ENCODE measurements at regions not wholly inside any gene's neighbourhood (a gene's known extent, or its start where the extent isn't known, plus 50 kb on each side); places are given as distances from the start of the nearest gene placed in this dataset.

- Mint-ChIP-seq H3K4me1 (ENCODE audit: low read depth, unreplicated experiment) (no peaks in the 10 kb centered on the region), H3K27ac (ENCODE audit: unreplicated experiment) (no peak overlapping the region), H3K4me3 (ENCODE audit: low read depth, unreplicated experiment) (no peak overlapping the region), H3K27me3 (ENCODE audit: unreplicated experiment) (no peaks in the 10 kb centered on the region), H3K36me3 (ENCODE audit: insufficient read depth, unreplicated experiment) (no peaks in the 10 kb centered on the region), H3K9me3 (ENCODE audit: low read depth, unreplicated experiment) (peaks cover 8% of the 10 kb centered on the region)
- CTCF ChIA-PET = no interaction called here
- TF ChIP-seq, protein P1, sequence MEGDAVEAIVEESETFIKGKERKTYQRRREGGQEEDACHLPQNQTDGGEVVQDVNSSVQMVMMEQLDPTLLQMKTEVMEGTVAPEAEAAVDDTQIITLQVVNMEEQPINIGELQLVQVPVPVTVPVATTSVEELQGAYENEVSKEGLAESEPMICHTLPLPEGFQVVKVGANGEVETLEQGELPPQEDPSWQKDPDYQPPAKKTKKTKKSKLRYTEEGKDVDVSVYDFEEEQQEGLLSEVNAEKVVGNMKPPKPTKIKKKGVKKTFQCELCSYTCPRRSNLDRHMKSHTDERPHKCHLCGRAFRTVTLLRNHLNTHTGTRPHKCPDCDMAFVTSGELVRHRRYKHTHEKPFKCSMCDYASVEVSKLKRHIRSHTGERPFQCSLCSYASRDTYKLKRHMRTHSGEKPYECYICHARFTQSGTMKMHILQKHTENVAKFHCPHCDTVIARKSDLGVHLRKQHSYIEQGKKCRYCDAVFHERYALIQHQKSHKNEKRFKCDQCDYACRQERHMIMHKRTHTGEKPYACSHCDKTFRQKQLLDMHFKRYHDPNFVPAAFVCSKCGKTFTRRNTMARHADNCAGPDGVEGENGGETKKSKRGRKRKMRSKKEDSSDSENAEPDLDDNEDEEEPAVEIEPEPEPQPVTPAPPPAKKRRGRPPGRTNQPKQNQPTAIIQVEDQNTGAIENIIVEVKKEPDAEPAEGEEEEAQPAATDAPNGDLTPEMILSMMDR (IDR thresholded peaks at IDR 0.05; ENCODE audit: unreplicated experiment) = no peak
- intact Hi-C loops (cut with micrococcal nuclease; ENCODE audit: unreplicated experiment) = no loop called here
- DNase-seq = no peak
- BruUV-seq (replicated peaks) = no TSS peak
Measured at GRCh38 chr21:22235866-22236590, 1237.8 kb downstream of the NCAM2 start.

DNA sequence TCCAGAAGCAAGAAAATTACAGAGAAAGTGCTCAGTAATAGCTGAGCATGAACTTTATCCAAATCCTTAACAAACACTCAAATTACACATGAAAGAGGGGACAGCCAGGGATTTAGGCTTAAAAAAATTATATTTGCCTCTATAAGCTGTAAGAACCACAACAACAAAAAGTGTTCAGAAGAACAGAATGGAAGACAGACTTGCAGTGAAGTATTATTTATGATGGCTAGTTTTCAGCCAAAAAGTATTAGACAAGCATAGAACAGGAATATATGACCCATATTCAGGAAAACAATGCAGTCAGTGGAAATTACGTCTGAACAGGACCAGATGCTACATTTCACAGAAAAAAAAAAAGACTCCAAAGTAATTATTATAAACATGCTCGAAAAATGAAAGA is 1246.3 kb downstream of the NCAM2 start:
- CTCF ChIA-PET = no interaction called here
- Mint-ChIP-seq H3K4me3 (ENCODE audit: low read depth, unreplicated experiment) (no peak overlapping the region), H3K4me1 (ENCODE audit: low read depth, unreplicated experiment) (no peaks in the 10 kb centered on the region), H3K9me3 (ENCODE audit: low read depth, unreplicated experiment) (peaks cover 6% of the 10 kb centered on the region), H3K27ac (ENCODE audit: unreplicated experiment) (no peak overlapping the region), H3K27me3 (ENCODE audit: unreplicated experiment) (no peaks in the 10 kb centered on the region), H3K36me3 (ENCODE audit: insufficient read depth, unreplicated experiment) (no peaks in the 10 kb centered on the region)
- BruUV-seq (replicated peaks) = no TSS peak
- TF ChIP-seq, protein P1 (IDR thresholded peaks at IDR 0.05; ENCODE audit: unreplicated experiment) = no peak
- DNase-seq = no peak
- intact Hi-C loops (cut with micrococcal nuclease; ENCODE audit: unreplicated experiment) = no loop called here

- TF ChIP-seq, protein P1 (IDR thresholded peaks at IDR 0.05; ENCODE audit: unreplicated experiment) = no peak
- Mint-ChIP-seq H3K27ac (ENCODE audit: unreplicated experiment) (no peak overlapping the region), H3K4me3 (ENCODE audit: low read depth, unreplicated experiment) (no peak overlapping the region), H3K36me3 (ENCODE audit: insufficient read depth, unreplicated experiment) (no peaks in the 10 kb centered on the region), H3K27me3 (ENCODE audit: unreplicated experiment) (no peaks in the 10 kb centered on the region), H3K4me1 (ENCODE audit: low read depth, unreplicated experiment) (no peaks in the 10 kb centered on the region), H3K9me3 (ENCODE audit: low read depth, unreplicated experiment) (peaks cover 6% of the 10 kb centered on the region)
- CTCF ChIA-PET = no interaction called here
- intact Hi-C loops (cut with micrococcal nuclease; ENCODE audit: unreplicated experiment) = no loop called here
- no TSS peak for BruUV-seq (replicated peaks)
- DNase-seq = no peak
Measured at GRCh38 chr21:22250355-22250754, 1252.1 kb downstream of the NCAM2 start.

GRCh38 chr21:22253761-22254160 is 1255.6 kb downstream of the NCAM2 start:
- H3K4me3 Mint-ChIP-seq (ENCODE audit: low read depth, unreplicated experiment) = no peak overlapping the region
- TF ChIP-seq, protein P1 (IDR thresholded peaks at IDR 0.05; ENCODE audit: unreplicated experiment) = no peak
- peaks cover 6% of the 10 kb centered on the region for H3K9me3 Mint-ChIP-seq (ENCODE audit: low read depth, unreplicated experiment)
- H3K27ac Mint-ChIP-seq (ENCODE audit: unreplicated experiment) = no peak overlapping the region
- no peaks in the 10 kb centered on the region for H3K4me1 Mint-ChIP-seq (ENCODE audit: low read depth, unreplicated experiment)
- no peaks in the 10 kb centered on the region for H3K27me3 Mint-ChIP-seq (ENCODE audit: unreplicated experiment)
- intact Hi-C loops (cut with micrococcal nuclease; ENCODE audit: unreplicated experiment) = no loop called here
- H3K36me3 Mint-ChIP-seq (ENCODE audit: insufficient read depth, unreplicated experiment) = no peaks in the 10 kb centered on the region
- CTCF ChIA-PET = no interaction called here
- no peak for DNase-seq
- no TSS peak for BruUV-seq (replicated peaks)

Measured in Calu3 (cell line).